H1 (cell line): ENCODE measurements at regions not wholly inside any gene's neighbourhood (a gene's known extent, or its start where the extent isn't known, plus 50 kb on each side); places are given as distances from the start of the nearest gene placed in this dataset.

Experiments used
- CTCF ChIA-PET: fragments of 300-600 bp; sonication (Branson Sonifier 250); formaldehyde crosslinking; loops from one replicate; lab custom pipeline; 2021; ENCODE audit not compliant: partially characterized antibody; lab: Charles Lee
- POLR2A ChIA-PET: fragments of 300-600 bp; sonication (Branson Sonifier 250); formaldehyde crosslinking; loops from one replicate; lab custom pipeline; 2021; ENCODE audit warnings: inconsistent platforms; ENCODE audit not compliant: partially characterized antibody; lab: Charles Lee
- DNase-seq, 2 experiments: peaks; one replicate each; pipeline versions ENCODE4 v3.0.0 to v3.0.0-alpha.2; 2010 to 2022; ENCODE audit warnings: low spot score in 2 of 2, low read depth in 1 of 2, mixed read lengths in 1 of 2
- FAIRE-seq: peaks from 2 replicates; lab custom pipeline; 2011; peaks lifted over from hg19 to GRCh38; lab: Jason Lieb, UNC
- H2AFZ ChIP-seq: 2 replicates; pipeline ENCODE4 v1.8.1; 2012; ENCODE audit warnings: low read length, inconsistent platforms
- H2AK5ac ChIP-seq: 2 replicates; pipeline ENCODE4 v1.6.1; 2013; ENCODE audit warnings: low read depth, low read length
- H2BK120ac ChIP-seq: replicated peaks from 2 replicates; pipeline ENCODE3; 2013; ENCODE audit warnings: low read depth, low read length, inconsistent platforms
- H2BK12ac ChIP-seq: 2 replicates; pipeline ENCODE4 v1.6.1; 2013; ENCODE audit warnings: low read depth, low read length
- H2BK15ac ChIP-seq: 2 replicates; pipeline ENCODE4 v1.6.1; 2013; ENCODE audit warnings: low read length
- H2BK20ac ChIP-seq: 2 replicates; pipeline ENCODE4 v1.6.1; 2013; ENCODE audit warnings: low read length
- H2BK5ac ChIP-seq: 2 replicates; pipeline ENCODE4 v1.6.1; 2013; ENCODE audit warnings: low read depth, low read length
- H3K14ac ChIP-seq: 2 replicates; pipeline ENCODE4 v1.6.1; 2013; ENCODE audit warnings: inconsistent platforms; ENCODE audit not compliant: insufficient read length
- H3K18ac ChIP-seq: 2 replicates; pipeline ENCODE4 v1.6.1; 2013; ENCODE audit warnings: low read length; ENCODE audit errors: extremely low read depth
- H3K23ac ChIP-seq: 2 replicates; pipeline ENCODE4 v1.6.1; 2013; ENCODE audit warnings: inconsistent platforms; ENCODE audit not compliant: insufficient read length
- H3K23me2 ChIP-seq: 2 replicates; pipeline ENCODE4 v1.6.1; 2013; ENCODE audit warnings: low read depth, low read length
- H3K27ac ChIP-seq: 2 replicates; pipeline ENCODE4 v1.6.1; 2011; ENCODE audit warnings: low read depth, low read length, inconsistent platforms
- H3K27me3 ChIP-seq, 4 experiments: replicated peaks in 1 of 4; 1 replicate in 1 of 4; 2 replicates in 3 of 4; pipeline versions ENCODE4 v1.6.1 to v1.8.1; 2011 to 2013; ENCODE audit warnings: low read length in 3 of 4, mild to moderate bottlenecking in 3 of 4, inconsistent platforms in 2 of 4, mixed read lengths in 2 of 4, moderate library complexity in 1 of 4; ENCODE audit not compliant: control insufficient read depth in 3 of 4, insufficient read depth in 3 of 4; ENCODE audit errors: extremely low read depth in 1 of 4
- H3K36me3 ChIP-seq, 4 experiments: 2 replicates each; pipeline versions ENCODE4 v1.6.1 to v1.8.1; 2011 to 2013; ENCODE audit warnings: mild to moderate bottlenecking in 4 of 4, low read length in 3 of 4, moderate library complexity in 2 of 4, control low read depth in 1 of 4, inconsistent platforms in 1 of 4; ENCODE audit not compliant: insufficient read depth in 4 of 4, control insufficient read depth in 2 of 4
- H3K4ac ChIP-seq: replicated peaks from 2 replicates; pipeline ENCODE3; 2013; ENCODE audit warnings: low read length, low read depth, mixed read lengths, inconsistent platforms; ENCODE audit not compliant: insufficient read length
- H3K4me1 ChIP-seq, 4 experiments: replicated peaks in 1 of 4; 1 replicate in 1 of 4; 2 replicates in 3 of 4; pipeline versions ENCODE4 v1.6.1 to v1.8.1; 2011 to 2013; ENCODE audit warnings: low read length in 3 of 4, inconsistent platforms in 2 of 4, mixed read lengths in 1 of 4; ENCODE audit not compliant: insufficient read depth in 4 of 4, control insufficient read depth in 3 of 4
- H3K4me2 ChIP-seq, 2 experiments: 2 replicates each; pipeline versions ENCODE4 v1.6.1 to v1.8.1; 2011 to 2013; ENCODE audit warnings: low read depth in 2 of 2, low read length in 2 of 2, control low read depth in 1 of 2, inconsistent platforms in 1 of 2, mild to moderate bottlenecking in 1 of 2; ENCODE audit not compliant: insufficient read depth in 1 of 2
- H3K4me3 ChIP-seq, 4 experiments: fragments of 200-600, 300-600 bp in 1 of 4; sonication (generic), shearing (Covaris generic), sonication (Bioruptor Twin) in 1 of 4; 2 replicates each; pipeline versions ENCODE4 v1.5.1 to v1.8.1; 2011 to 2016; ENCODE audit warnings: low read length in 4 of 4, low read depth in 3 of 4, control low read depth in 2 of 4, inconsistent platforms in 2 of 4, mild to moderate bottlenecking in 2 of 4, mixed read lengths in 1 of 4, moderate library complexity in 1 of 4; ENCODE audit not compliant: insufficient read depth in 2 of 4; ENCODE audit errors: extremely low read depth in 1 of 4
- H3K56ac ChIP-seq: replicated peaks from 2 replicates; pipeline ENCODE3; 2013; ENCODE audit warnings: low read depth, mild to moderate bottlenecking, mixed read lengths, low read length, inconsistent platforms; ENCODE audit not compliant: insufficient read length
- H3K79me1 ChIP-seq: 2 replicates; pipeline ENCODE4 v1.6.1; 2013; ENCODE audit warnings: low read depth, low read length, control low read depth
- H3K79me2 ChIP-seq, 2 experiments: 2 replicates each; pipeline versions ENCODE4 v1.6.1 to v1.8.1; 2012 to 2013; ENCODE audit warnings: low read length in 2 of 2, mild to moderate bottlenecking in 2 of 2, inconsistent platforms in 1 of 2; ENCODE audit not compliant: insufficient read depth in 2 of 2, control insufficient read depth in 1 of 2
- H3K9ac ChIP-seq, 4 experiments: replicated peaks in 1 of 4; 1 replicate in 1 of 4; 2 replicates in 3 of 4; pipeline versions ENCODE4 v1.6.1 to v1.8.1; 2011 to 2013; ENCODE audit warnings: low read depth in 3 of 4, low read length in 3 of 4, control low read depth in 2 of 4, mild to moderate bottlenecking in 2 of 4, moderate library complexity in 2 of 4, inconsistent platforms in 1 of 4; ENCODE audit errors: extremely low read depth in 1 of 4
- H3K9me3 ChIP-seq, 2 experiments: 2 replicates each; pipeline versions ENCODE4 v1.6.1 to v1.8.1; 2012 to 2013; ENCODE audit warnings: mild to moderate bottlenecking in 2 of 2, moderate library complexity in 2 of 2, control low read depth in 1 of 2, inconsistent platforms in 1 of 2, low read depth in 1 of 2, low read length in 1 of 2, mixed read lengths in 1 of 2; ENCODE audit not compliant: insufficient read depth in 2 of 2
- H4K20me1 ChIP-seq, 2 experiments: replicated peaks in 1 of 2; 2 replicates each; pipeline versions ENCODE3 to v1.8.1; 2011 to 2013; ENCODE audit warnings: inconsistent platforms in 2 of 2, low read length in 2 of 2, mild to moderate bottlenecking in 1 of 2; ENCODE audit not compliant: insufficient read depth in 2 of 2, control insufficient read depth in 1 of 2
- H4K5ac ChIP-seq: 2 replicates; pipeline ENCODE4 v1.6.1; 2013; ENCODE audit warnings: low read length, low read depth, mixed read lengths, inconsistent platforms; ENCODE audit not compliant: insufficient read length
- H4K8ac ChIP-seq: 2 replicates; pipeline ENCODE4 v1.8.0; 2013; ENCODE audit warnings: mild to moderate bottlenecking, moderate library complexity, low read length, inconsistent platforms; ENCODE audit not compliant: insufficient read depth; ENCODE audit errors: extremely low read depth
- H4K91ac ChIP-seq: replicated peaks from 2 replicates; pipeline ENCODE3; 2013; ENCODE audit warnings: low read length, mixed read lengths, inconsistent platforms; ENCODE audit not compliant: insufficient read length
- BRCA1 ChIP-seq: IDR thresholded peaks from 2 replicates; pipeline ENCODE4 v1.6.1; 2012; ENCODE audit warnings: low read depth, low read length, improper control_type of control experiment
- GABPA ChIP-seq: IDR thresholded peaks from 2 replicates; pipeline ENCODE4 v1.6.1; 2011; ENCODE audit warnings: mild to moderate bottlenecking, low read length, moderate library complexity, borderline replicate concordance; ENCODE audit not compliant: insufficient read depth
- NRF1 ChIP-seq: IDR thresholded peaks from 2 replicates; pipeline ENCODE4 v1.6.1; 2011; ENCODE audit warnings: mild to moderate bottlenecking, low read depth, low read length, improper control_type of control experiment
- POU5F1 ChIP-seq: IDR thresholded peaks from 2 replicates; pipeline ENCODE4 v1.6.1; 2011; ENCODE audit warnings: low read depth, mild to moderate bottlenecking, low read length, moderate library complexity
- SIRT6 ChIP-seq: IDR thresholded peaks from one replicate; pipeline ENCODE4 v1.7.1; 2012; ENCODE audit warnings: low read length, inconsistent platforms
- WGBS, 2 experiments: shearing (Covaris generic) in 1 of 2; methylation state at CpG; one replicate each; pipeline versions ENCODE4 v1.1.6 to v1.1.7; 2013 to 2015; ENCODE audit warnings: low lambda C conversion rate in 2 of 2, mixed read lengths in 2 of 2, inconsistent platforms in 1 of 2, low coverage in 1 of 2, missing lambda C conversion rate in 1 of 2; ENCODE audit not compliant: insufficient replicate concordance in 2 of 2, insufficient coverage in 1 of 2, insufficient read length in 1 of 2; ENCODE audit errors: extremely low coverage in 1 of 2, missing lambda C conversion rate in 1 of 2; 5-methylcytosine and 5-hydroxymethylcytosine counted together

GRCh38 chr7:152947686-152948085, 188.1 kb downstream of the ACTR3B start:
- Histone ChIP-seq H3K14ac (no peak overlapping the region), H2AK5ac (no peak overlapping the region), H2BK5ac (no peak overlapping the region), H3K36me3 (no peaks in the 10 kb centered on the region), H2BK12ac (no peak overlapping the region), H3K23me2 (peaks cover 3% of the 10 kb centered on the region; the same call in 1 of the 2 replicates), H2BK20ac (no peak overlapping the region), H3K27ac (no peak overlapping the region), H4K8ac (no peak overlapping the region), H2BK120ac (no peak overlapping the region), H3K79me1 (no peaks in the 10 kb centered on the region), H3K18ac (no peak overlapping the region), H3K56ac (no peak overlapping the region), H3K23ac (no peak overlapping the region), H4K20me1 (no peaks in the 10 kb centered on the region), H3K9ac (no peak overlapping the region), H3K4me3 (no peak overlapping the region), H4K5ac (no peak overlapping the region), H3K4me2 (no peak overlapping the region), H3K4ac (no peak overlapping the region), H4K91ac (no peak overlapping the region), H3K79me2 (no peaks in the 10 kb centered on the region), H3K4me1 (no peaks in the 10 kb centered on the region), H2AFZ (no peak overlapping the region), H2BK15ac (no peak overlapping the region), H3K27me3 (no peaks in the 10 kb centered on the region), H3K9me3 (peaks cover 0 to 2% of the 10 kb centered on the region in 2 experiments; a peak in 1 of 4 replicates)
- WGBS, 2 experiments = 70% methylated on average over 1 of the region's 1 CpG; no CpG with 5 or more reads in 1 of the 2 experiments
- no peak for FAIRE-seq
- ChIA-PET CTCF (interaction anchor here (2.6 kb wide), 1 partner anchor 12 kb away, joined by 12 read pairs; no protein-coding TSS in a partner anchor), POLR2A (no interaction called here)
- no peak for TF ChIP-seq BRCA1
- no peak for TF ChIP-seq GABPA
- TF ChIP-seq NRF1 = no peak
- no peak for TF ChIP-seq POU5F1
- TF ChIP-seq SIRT6 = no peak
- DNase-seq = no peak
